ENCODE measurements at regions not wholly inside any gene's neighbourhood (a gene's known extent, or its start where the extent isn't known, plus 50 kb on each side); places are given as distances from the start of the nearest gene placed in this dataset.

GRCh38 chr9:80025796-80026520 lies 454.2 kb downstream of the TLE4 start:
- no peaks in the 10 kb centered on the region for H3F3A ChIP-seq (ENCODE audit: insufficient read depth, low read length)
- H3K27me3 ChIP-seq (replicated peaks; ENCODE audit: insufficient read depth, low read length), result no peaks in the 10 kb centered on the region
- no peak overlapping the region for H2AFZ ChIP-seq (ENCODE audit: low read length)
- H3K9me3 ChIP-seq (replicated peaks; ENCODE audit: insufficient read depth, low read length), result no peaks in the 10 kb centered on the region
- DNase-seq, result no peak
- no peak overlapping the region for H3K4me3 ChIP-seq (ENCODE audit: low read length)
- no peaks in the 10 kb centered on the region for H4K20me1 ChIP-seq (ENCODE audit: insufficient read depth, low read length)
- H3K36me3 ChIP-seq (replicated peaks; ENCODE audit: insufficient read depth, low read length), result no peaks in the 10 kb centered on the region
- no peaks in the 10 kb centered on the region for H3K9me2 ChIP-seq (replicated peaks; ENCODE audit: insufficient read depth, low read length)
- no peaks in the 10 kb centered on the region for H3K79me2 ChIP-seq (ENCODE audit: low read length)
- TF ChIP-seq EZH2phosphoT487 (IDR thresholded peaks at IDR 0.05; ENCODE audit: low read length) (no peak), CTCF (IDR thresholded peaks at IDR 0.05; ENCODE audit: low read length) (no peak), EZH2 (optimal IDR thresholded peaks at IDR 0.05; ENCODE audit: low read depth, low read length) (no peak)
- no peaks in the 10 kb centered on the region for H3K4me1 ChIP-seq (ENCODE audit: low read length)
- no peak overlapping the region for H3K27ac ChIP-seq (ENCODE audit: low read length)
- no peak overlapping the region for H3K9ac ChIP-seq (ENCODE audit: low read length)
- no peak overlapping the region for H3K4me2 ChIP-seq (ENCODE audit: low read depth, low read length)

GRCh38 chr9:80025131-80025530 lies 453.4 kb downstream of the TLE4 start:
- Histone ChIP-seq H3K27me3 (replicated peaks; ENCODE audit: insufficient read depth, low read length) (no peaks in the 10 kb centered on the region), H3K4me2 (ENCODE audit: low read depth, low read length) (no peak overlapping the region), H3K27ac (ENCODE audit: low read length) (no peak overlapping the region), H3K36me3 (replicated peaks; ENCODE audit: insufficient read depth, low read length) (no peaks in the 10 kb centered on the region), H3K9ac (ENCODE audit: low read length) (no peak overlapping the region), H3K9me2 (replicated peaks; ENCODE audit: insufficient read depth, low read length) (no peaks in the 10 kb centered on the region), H3K79me2 (ENCODE audit: low read length) (no peaks in the 10 kb centered on the region), H2AFZ (ENCODE audit: low read length) (no peak overlapping the region), H3K4me3 (ENCODE audit: low read length) (no peak overlapping the region), H4K20me1 (ENCODE audit: insufficient read depth, low read length) (no peaks in the 10 kb centered on the region), H3F3A (ENCODE audit: insufficient read depth, low read length) (no peaks in the 10 kb centered on the region), H3K4me1 (ENCODE audit: low read length) (no peaks in the 10 kb centered on the region), H3K9me3 (replicated peaks; ENCODE audit: insufficient read depth, low read length) (no peaks in the 10 kb centered on the region)
- TF ChIP-seq EZH2phosphoT487 (IDR thresholded peaks at IDR 0.05; ENCODE audit: low read length), result no peak
- no peak for TF ChIP-seq EZH2 (optimal IDR thresholded peaks at IDR 0.05; ENCODE audit: low read depth, low read length)
- TF ChIP-seq CTCF (IDR thresholded peaks at IDR 0.05; ENCODE audit: low read length), result no peak
- DNase-seq, result no peak

GRCh38 chr9:80020530-80020929 lies 448.8 kb downstream of the TLE4 start:
- TF ChIP-seq EZH2 (optimal IDR thresholded peaks at IDR 0.05; ENCODE audit: low read depth, low read length) (no peak), CTCF (IDR thresholded peaks at IDR 0.05; ENCODE audit: low read length) (no peak), EZH2phosphoT487 (IDR thresholded peaks at IDR 0.05; ENCODE audit: low read length) (no peak)
- Histone ChIP-seq H3K4me3 (ENCODE audit: low read length) (no peak overlapping the region), H4K20me1 (ENCODE audit: insufficient read depth, low read length) (no peaks in the 10 kb centered on the region), H3F3A (ENCODE audit: insufficient read depth, low read length) (no peaks in the 10 kb centered on the region), H3K9me2 (replicated peaks; ENCODE audit: insufficient read depth, low read length) (no peaks in the 10 kb centered on the region), H3K4me1 (ENCODE audit: low read length) (no peaks in the 10 kb centered on the region), H3K9ac (ENCODE audit: low read length) (no peak overlapping the region), H3K79me2 (ENCODE audit: low read length) (no peaks in the 10 kb centered on the region), H2AFZ (ENCODE audit: low read length) (no peak overlapping the region), H3K27me3 (replicated peaks; ENCODE audit: insufficient read depth, low read length) (no peaks in the 10 kb centered on the region), H3K36me3 (replicated peaks; ENCODE audit: insufficient read depth, low read length) (no peaks in the 10 kb centered on the region), H3K4me2 (ENCODE audit: low read depth, low read length) (no peak overlapping the region), H3K9me3 (replicated peaks; ENCODE audit: insufficient read depth, low read length) (no peaks in the 10 kb centered on the region), H3K27ac (ENCODE audit: low read length) (no peak overlapping the region)
- DNase-seq, result no peak
